K562 (cell line): ENCODE measurements at regions not wholly inside any gene's neighbourhood (a gene's known extent, or its start where the extent isn't known, plus 50 kb on each side); places are given as distances from the start of the nearest gene placed in this dataset.

Source experiments
- ATAC-seq: fragments of 200-7000 bp; cut with Tn5 transposase; 3 replicates; pipeline ENCODE4 v1.9.1; 2020; ENCODE audit warnings: moderate library complexity
- BruUV-seq: library from RNA; stranded (reverse); fragments of 400-500 nt; replicated peaks from 2 replicates; lab custom pipeline; 2021; lab: Mats Ljungman, UMichigan
- CTCF ChIA-PET: fragments of 300-600 bp; formaldehyde crosslinking; extraction: SDS; loops from one replicate; lab custom pipeline; 2021; ENCODE audit warnings: low intra/inter-chr PET ratio; lab: Yijun Ruan, JAX
- POLR2A ChIA-PET: fragments of 300-600, 350-650 bp; sonication (Branson Sonifier 250); formaldehyde crosslinking; extraction: SDS; loops from one replicate; lab custom pipeline; 2021; ENCODE audit warnings: antibody characterized with exemption, inconsistent platforms; lab: Yijun Ruan, JAX
- DNase-seq, 4 experiments: peaks; one replicate each; pipeline versions ENCODE4 v3.0.0 to v3.0.0-alpha.2; 2011 to 2018; ENCODE audit warnings: low spot score in 3 of 4, mixed read lengths in 3 of 4; ENCODE audit errors: extremely low read depth in 1 of 4
- FAIRE-seq: peaks from 2 replicates; lab custom pipeline; 2011; peaks lifted over from hg19 to GRCh38; lab: Jason Lieb, UNC
- H2AFZ ChIP-seq: 2 replicates; pipeline ENCODE4 v1.6.0; 2011; ENCODE audit warnings: low read depth, low read length, control low read depth, inconsistent platforms
- H3K27ac ChIP-seq: fragments of 200-600 bp; 3 replicates; pipeline ENCODE4 v1.8.0; 2011; ENCODE audit warnings: low read depth, mild to moderate bottlenecking, control low read depth, inconsistent platforms, low read length, moderate library complexity, mixed read lengths; ENCODE audit errors: extremely low read depth
- H3K27me3 ChIP-seq, 2 experiments: fragments of 300-600 bp in 1 of 2; 2 replicates in 1 of 2; 3 replicates in 1 of 2; pipeline versions ENCODE4 v1.6.0 to v1.8.0; 2011; ENCODE audit warnings: inconsistent platforms in 2 of 2, low read length in 2 of 2, mild to moderate bottlenecking in 1 of 2, mixed read lengths in 1 of 2, moderate library complexity in 1 of 2; ENCODE audit not compliant: control insufficient read depth in 2 of 2, insufficient read depth in 2 of 2
- H3K36me3 ChIP-seq: fragments of 300-600 bp; 3 replicates; pipeline ENCODE4 v1.8.0; 2011; ENCODE audit warnings: mild to moderate bottlenecking, low read length, inconsistent platforms; ENCODE audit not compliant: control insufficient read depth, insufficient read depth
- H3K4me1 ChIP-seq, 2 experiments: fragments of 200-600 bp in 1 of 2; replicated peaks in 1 of 2; 2 replicates in 1 of 2; 3 replicates in 1 of 2; pipeline versions ENCODE4 v1.5.1 to v1.8.0; 2011; ENCODE audit warnings: inconsistent platforms in 2 of 2, low read length in 2 of 2, mild to moderate bottlenecking in 1 of 2, mixed read lengths in 1 of 2, moderate library complexity in 1 of 2; ENCODE audit not compliant: control insufficient read depth in 2 of 2, insufficient read depth in 2 of 2
- H3K4me2 ChIP-seq: 2 replicates; pipeline ENCODE4 v1.6.1; 2011; ENCODE audit warnings: low read length, control low read depth, inconsistent platforms, mixed read lengths; ENCODE audit not compliant: insufficient read depth
- H3K4me3 ChIP-seq: fragments of 200-600 bp; sonication (generic), shearing (Covaris generic); 2 replicates; pipeline ENCODE4 v1.5.1; 2016; ENCODE audit warnings: control low read depth, inconsistent platforms
- H3K79me2 ChIP-seq: fragments of 200-600 bp; 3 replicates; pipeline ENCODE4 v1.8.0; 2011; ENCODE audit warnings: low read length, inconsistent platforms; ENCODE audit not compliant: control insufficient read depth, insufficient read depth
- H3K9ac ChIP-seq, 2 experiments: 2 replicates each; pipeline versions ENCODE4 v1.6.0 to v1.6.1; 2011; ENCODE audit warnings: low read depth in 2 of 2, low read length in 2 of 2, control low read depth in 1 of 2, inconsistent platforms in 1 of 2, mild to moderate bottlenecking in 1 of 2, mixed read lengths in 1 of 2; ENCODE audit not compliant: insufficient read depth in 1 of 2
- H3K9me1 ChIP-seq: one replicate; pipeline ENCODE4 v1.6.0; 2011; ENCODE audit warnings: inconsistent platforms, mild to moderate bottlenecking, low read length, moderate library complexity; ENCODE audit not compliant: control insufficient read depth, insufficient read depth
- H3K9me3 ChIP-seq: replicated peaks from 2 replicates; pipeline ENCODE4 v1.5.1; 2011; ENCODE audit warnings: low read depth, low read length, inconsistent platforms; ENCODE audit not compliant: control insufficient read depth, insufficient read depth
- H4K20me1 ChIP-seq: replicated peaks from 2 replicates; pipeline ENCODE4 v1.6.1; 2011; ENCODE audit warnings: low read length, inconsistent platforms, mixed read lengths; ENCODE audit not compliant: control insufficient read depth, insufficient read depth
- FOXA1 ChIP-seq: fragments of 450-650 bp; IDR thresholded peaks from 2 replicates; pipeline ENCODE4 v1.6.1; 2016; ENCODE audit warnings: mild to moderate bottlenecking, borderline replicate concordance
- FOXK2 ChIP-seq, 2 experiments: fragments of 450-650 bp; IDR thresholded peaks in 1 of 2; conservative IDR thresholded peaks in 1 of 2; 2 replicates each; pipeline ENCODE4 v1.6.1; 2016; ENCODE audit warnings: low read depth in 2 of 2, mild to moderate bottlenecking in 1 of 2
- SMC3 ChIP-seq: conservative IDR thresholded peaks from 2 replicates; pipeline ENCODE4 v1.6.1; 2011; ENCODE audit warnings: low read depth, low read length, improper control_type of control experiment; ENCODE audit not compliant: insufficient read depth
- SP1 ChIP-seq: sonication (generic); formaldehyde crosslinking; IDR thresholded peaks from 2 replicates; pipeline ENCODE4 v1.8.1; 2022; ENCODE audit warnings: mild to moderate bottlenecking, missing genetic modification reagents
- TRIM24 ChIP-seq, 2 experiments: fragments of 450-650 bp; IDR thresholded peaks; 2 replicates each; pipeline ENCODE4 v1.6.1; 2016
- ZZZ3 ChIP-seq: fragments of 450-650 bp; IDR thresholded peaks from 2 replicates; pipeline ENCODE4 v1.6.1; 2016; ENCODE audit warnings: antibody characterized with exemption, mild to moderate bottlenecking, moderate library complexity
- WGBS: fragments of 100-300 bp; shearing (Covaris generic); methylation state at CpG from one replicate; pipeline ENCODE4 v1.1.6; 2016; ENCODE audit warnings: low coverage, mixed read lengths; ENCODE audit not compliant: insufficient coverage; ENCODE audit errors: missing lambda C conversion rate; 5-methylcytosine and 5-hydroxymethylcytosine counted together
- in situ Hi-C: fragments of 300-500 bp; cut with MboI; formaldehyde crosslinking; loops from 4 replicates; pipeline ENCODE4 v1.15.0; 2018; ENCODE audit warnings: inconsistent platforms, mixed read lengths
- intact Hi-C: fragments of 100-400 bp; cut with micrococcal nuclease; formaldehyde crosslinking; loops from 2 replicates; pipeline ENCODE4 v1.14.2; 2022

DNA sequence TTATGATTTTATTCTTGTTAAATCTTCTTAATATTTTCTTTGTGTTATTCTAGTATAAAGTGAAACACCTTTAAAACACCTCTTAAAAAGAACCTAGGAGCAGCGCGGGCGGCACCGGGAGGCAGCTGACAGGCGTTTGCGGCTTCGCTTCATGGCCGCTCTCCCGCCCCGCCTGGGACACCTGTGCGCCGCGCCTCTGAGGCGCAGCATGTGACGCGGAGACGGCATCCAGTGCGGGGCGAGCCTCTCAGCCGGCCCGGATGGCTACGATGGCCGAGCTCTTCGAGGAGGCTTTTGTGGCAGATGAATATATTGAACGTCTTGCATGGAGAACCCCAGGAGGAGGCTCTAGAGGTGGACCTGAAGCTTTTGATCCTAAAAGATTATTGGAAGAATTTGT is 1592.7 kb downstream of the TECRL start (continued):
- TF ChIP-seq SMC3 = no peak
- TF ChIP-seq TRIM24 (IDR thresholded peaks at IDR 0.05) = no peak
- TF ChIP-seq SP1 (CRISPR knock-in tag) = no peak
- TF ChIP-seq FOXK2 (conservative IDR thresholded peaks at IDR 0.05 in 1 of 2, IDR thresholded peaks at IDR 0.05 in 1 of 2; ENCODE audit: low read depth in 2 of 2) = no peak
- TF ChIP-seq, all 486 proteins: peak for 0

DNA sequence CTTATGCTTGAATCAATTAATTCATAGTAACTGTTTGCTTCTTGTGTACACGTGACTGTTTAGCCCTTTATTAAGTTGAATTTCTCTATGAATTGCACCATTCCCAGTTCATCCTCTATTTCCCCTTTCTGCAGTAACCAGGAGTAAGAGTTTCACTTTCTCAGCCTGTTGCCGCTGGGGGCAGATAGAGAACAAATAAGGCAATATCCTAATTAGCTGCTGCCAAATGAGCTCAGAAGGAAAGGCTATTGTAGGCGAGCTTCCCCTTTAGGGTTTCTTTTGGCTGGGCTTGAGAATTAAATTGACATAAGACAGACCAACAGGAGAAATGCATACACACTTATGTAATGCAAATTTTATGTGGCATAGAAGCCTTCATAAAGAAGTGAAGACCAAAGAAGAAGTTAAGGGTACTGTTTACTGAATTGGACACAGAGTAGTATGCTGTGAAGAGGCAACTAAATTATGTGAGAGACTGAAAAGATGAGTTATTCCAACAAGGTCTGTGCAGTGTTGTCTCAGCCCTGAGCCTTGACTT is 1594.7 kb downstream of the TECRL start:
- in situ Hi-C loops (no loop called here), intact Hi-C loops (no loop called here)
- ChIA-PET CTCF (no interaction called here), POLR2A (no interaction called here)
- Histone ChIP-seq H3K9ac (no peak overlapping the region), H3K4me1 (no peaks in the 10 kb centered on the region), H3K9me1 (no peaks in the 10 kb centered on the region), H3K27ac (no peak overlapping the region), H3K9me3 (no peaks in the 10 kb centered on the region), H3K79me2 (no peaks in the 10 kb centered on the region), H3K4me3 (no peak overlapping the region), H2AFZ (no peak overlapping the region), H3K27me3 (no peaks in the 10 kb centered on the region), H4K20me1 (no peaks in the 10 kb centered on the region), H3K4me2 (no peak overlapping the region), H3K36me3 (no peaks in the 10 kb centered on the region)
- TF ChIP-seq ZZZ3 (no peak), FOXA1 (no peak)
- no peak for ATAC-seq
- 0% methylated on average over 3 of the region's 3 CpGs for whole genome bisulfite sequencing
- DNase-seq = no peak
- FAIRE-seq = no peak
- BruUV-seq = no TSS peak
